ENCODE measurements at regions not wholly inside any gene's neighbourhood (a gene's known extent, or its start where the extent isn't known, plus 50 kb on each side); places are given as distances from the start of the nearest gene placed in this dataset.
"Not testable (repeated sequence)": the region's sequence is repeated elsewhere in the genome, so short reads cannot be mapped to it uniquely, and the experiment has no call there.

GRCh38 chr17:14460516-14461226 lies 159.8 kb downstream of the HS3ST3B1 start:
- no peak for DNase-seq

DNA sequence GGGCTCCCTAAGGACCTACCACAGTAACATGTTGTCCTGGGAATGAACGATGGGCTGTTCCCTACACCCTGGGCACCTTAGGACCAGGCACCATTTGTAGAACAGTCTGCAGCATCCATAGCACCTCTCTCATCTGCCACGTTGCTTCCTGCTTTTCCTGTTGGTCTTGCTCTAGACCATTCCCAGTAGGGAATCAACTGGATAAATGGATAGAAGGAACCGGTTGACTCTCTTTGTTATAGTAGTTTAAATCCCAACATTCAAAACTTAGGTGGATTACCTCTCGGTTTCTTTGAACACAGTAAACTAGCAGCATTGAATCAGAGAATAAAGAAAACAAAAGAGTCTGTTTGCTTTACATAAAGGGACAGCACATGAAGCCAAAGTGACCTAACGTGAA lies 159.1 kb downstream of the HS3ST3B1 start:
- no peak for DNase-seq

GRCh38 chr17:14458724-14459123 lies 157.8 kb downstream of the HS3ST3B1 start:
- DNase-seq: no peak

- DNase-seq: no peak
Measured at GRCh38 chr17:14454746-14455145, 153.9 kb downstream of the HS3ST3B1 start.

GRCh38 chr17:14452856-14453255 lies 152.0 kb downstream of the HS3ST3B1 start:
- no peak for DNase-seq

DNA sequence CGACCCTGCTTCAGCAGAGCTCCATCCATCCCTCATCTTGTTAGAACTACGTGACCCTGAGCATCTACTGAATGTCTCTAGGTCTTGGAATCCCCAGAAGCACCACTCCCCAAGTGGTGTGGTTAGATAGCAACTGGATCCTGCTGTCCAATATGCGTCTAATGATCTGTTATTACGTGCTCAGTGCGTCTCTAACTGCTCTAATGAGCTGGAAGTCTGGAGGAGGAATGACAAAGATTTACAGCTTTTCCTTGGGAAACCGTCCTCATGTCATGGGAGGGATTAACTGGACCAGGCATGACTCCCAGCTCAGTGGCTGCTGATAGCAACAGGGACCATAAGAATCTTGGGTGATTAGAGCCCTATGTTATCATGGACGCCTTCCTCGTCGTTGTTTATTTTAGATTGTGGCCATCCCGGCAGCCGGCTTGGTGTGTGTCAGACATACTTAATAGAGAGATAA lies 150.9 kb downstream of the HS3ST3B1 start:
- DNase-seq: no peak

DNA sequence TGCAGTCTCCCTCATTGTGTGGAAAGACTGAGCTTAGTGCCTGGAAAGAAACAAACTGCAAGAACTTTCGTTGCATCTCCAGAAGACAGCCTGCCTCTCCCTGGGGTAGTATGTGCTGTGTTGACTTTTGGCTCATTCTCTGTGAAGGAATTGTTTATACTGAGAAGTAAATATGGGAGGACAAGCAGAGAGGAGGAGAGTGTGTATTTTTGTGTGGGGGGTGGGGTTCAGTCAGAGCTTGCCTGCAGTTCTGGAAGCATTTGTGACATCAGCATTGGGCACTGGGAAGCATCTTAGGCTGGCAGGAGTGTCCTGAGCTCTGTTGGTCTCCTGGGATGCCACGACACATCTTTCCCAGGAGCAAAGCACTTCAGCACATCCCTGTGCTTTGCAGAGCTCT lies 147.9 kb downstream of the HS3ST3B1 start:
- no peak for DNase-seq

- no peak for DNase-seq
Measured at GRCh38 chr17:14446825-14447224, 145.9 kb downstream of the HS3ST3B1 start.

DNA sequence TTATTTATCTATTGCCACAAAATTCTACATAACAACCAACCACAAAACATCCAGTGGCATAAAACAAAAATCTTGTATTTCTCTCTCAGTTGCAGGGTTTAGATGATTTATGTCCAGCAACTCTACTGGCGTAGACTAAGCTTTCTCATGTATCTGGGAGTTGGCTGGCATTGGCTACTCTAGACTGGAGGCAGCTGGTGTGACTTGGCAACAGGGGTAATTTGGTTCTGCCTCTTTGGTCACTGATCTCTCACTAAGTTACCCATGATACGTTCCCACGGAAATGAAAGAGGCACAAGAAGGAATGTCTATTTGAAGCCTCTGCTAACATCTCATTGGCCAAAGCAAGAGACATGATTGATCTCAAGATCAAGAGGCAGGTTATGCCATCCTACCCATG lies 144.0 kb downstream of the HS3ST3B1 start:
- no peak for DNase-seq

DNA sequence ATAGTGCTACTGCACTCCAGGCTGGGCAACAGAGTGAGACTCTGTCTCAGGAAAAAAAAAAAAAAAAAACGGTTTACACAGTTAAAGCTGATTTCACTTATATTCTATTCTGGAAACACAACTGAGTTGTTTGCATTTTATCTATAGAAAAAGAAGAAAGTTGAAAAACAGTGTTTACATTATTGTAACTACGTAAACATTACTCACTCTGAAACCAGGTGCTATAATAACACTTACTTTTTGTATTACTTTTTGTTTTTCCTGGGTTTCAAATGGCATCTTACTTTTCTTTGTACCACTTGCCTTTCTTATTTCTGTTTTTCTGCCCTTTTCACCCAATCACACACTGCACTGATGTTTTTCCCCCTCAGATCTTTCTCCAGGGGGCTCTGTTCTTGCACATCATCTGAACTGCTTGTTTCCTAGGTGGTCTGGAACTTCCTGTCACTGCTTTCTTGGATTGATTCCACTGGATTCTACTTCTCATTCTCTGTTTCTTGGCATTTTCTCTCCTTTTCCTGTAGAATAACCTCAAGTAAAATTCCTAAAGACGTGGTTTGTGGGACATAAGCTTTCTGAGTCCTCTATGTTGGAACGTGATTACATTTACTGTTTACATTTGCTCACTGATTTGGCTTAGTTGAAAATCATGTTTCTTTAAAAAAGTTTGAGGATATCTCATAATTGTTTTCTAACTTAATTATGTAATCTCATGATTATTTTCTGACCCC lies 142.1 kb downstream of the HS3ST3B1 start:
- DNase-seq: peak; percentile 30

- no peak for DNase-seq
Measured at GRCh38 chr17:14437176-14437575, 136.3 kb downstream of the HS3ST3B1 start.

DNA sequence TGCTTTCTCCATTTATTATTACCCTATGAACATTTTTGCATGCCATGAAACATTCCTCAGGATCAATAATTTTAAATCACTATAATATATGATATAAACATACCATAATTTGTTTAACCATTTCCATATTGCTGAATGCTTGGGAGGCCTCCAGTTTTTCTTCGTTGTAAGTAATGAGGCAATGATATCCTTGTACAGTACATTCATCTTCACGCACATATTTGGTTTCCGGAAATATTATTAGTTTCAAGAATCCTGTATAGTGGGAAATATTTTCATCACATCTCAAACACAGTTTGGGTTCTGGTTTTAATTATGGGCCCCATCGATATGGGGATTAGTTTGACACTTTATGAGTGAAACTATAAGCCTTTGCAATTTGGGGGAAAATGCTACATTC lies 135.4 kb downstream of the HS3ST3B1 start:
- DNase-seq: peak; percentile 74

DNA sequence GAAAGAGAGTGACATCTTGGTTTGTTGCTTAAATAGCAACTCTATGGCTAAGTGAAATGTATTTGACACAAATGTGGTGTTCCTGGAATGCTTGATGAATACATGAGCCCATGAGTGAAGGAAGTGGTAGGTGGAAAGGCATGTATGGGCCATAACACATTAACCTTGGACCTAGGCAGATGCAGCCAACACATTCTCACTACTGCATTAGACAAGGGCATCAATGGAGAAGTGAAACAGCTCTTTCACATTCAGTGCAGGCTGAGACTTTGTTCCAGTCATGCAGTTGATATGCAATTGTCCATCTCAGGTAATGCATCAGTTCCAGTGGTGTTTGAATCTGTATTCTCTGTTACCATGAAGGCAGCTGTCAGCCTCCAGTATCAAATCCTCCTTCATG lies 133.6 kb downstream of the HS3ST3B1 start:
- DNase-seq: peak; percentile 25

- DNase-seq: no peak
Measured at GRCh38 chr17:14432079-14432478, 131.2 kb downstream of the HS3ST3B1 start.

DNA sequence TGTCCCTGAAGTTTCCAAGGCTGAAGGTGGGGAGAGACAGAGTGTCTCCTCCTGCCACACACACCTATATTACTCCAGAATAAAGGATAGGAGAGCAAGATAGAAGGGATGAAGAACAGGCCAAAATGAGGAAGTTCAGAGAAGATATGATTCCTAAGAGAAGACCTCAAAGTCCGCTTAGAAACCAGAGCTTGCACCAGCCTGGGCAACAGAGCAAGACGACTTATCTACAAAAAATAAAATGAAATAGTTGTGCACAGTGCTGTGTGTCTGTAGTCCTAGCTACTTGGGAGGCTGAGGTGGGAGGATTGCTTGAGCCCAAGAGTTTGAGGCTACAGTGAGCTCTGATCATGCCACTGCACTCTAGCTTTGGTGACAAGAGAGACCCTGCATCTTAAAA lies 128.2 kb downstream of the HS3ST3B1 start:
- DNase-seq: no peak

GRCh38 chr17:14428648-14429029 lies 127.8 kb downstream of the HS3ST3B1 start:
- DNase-seq: no peak

DNA sequence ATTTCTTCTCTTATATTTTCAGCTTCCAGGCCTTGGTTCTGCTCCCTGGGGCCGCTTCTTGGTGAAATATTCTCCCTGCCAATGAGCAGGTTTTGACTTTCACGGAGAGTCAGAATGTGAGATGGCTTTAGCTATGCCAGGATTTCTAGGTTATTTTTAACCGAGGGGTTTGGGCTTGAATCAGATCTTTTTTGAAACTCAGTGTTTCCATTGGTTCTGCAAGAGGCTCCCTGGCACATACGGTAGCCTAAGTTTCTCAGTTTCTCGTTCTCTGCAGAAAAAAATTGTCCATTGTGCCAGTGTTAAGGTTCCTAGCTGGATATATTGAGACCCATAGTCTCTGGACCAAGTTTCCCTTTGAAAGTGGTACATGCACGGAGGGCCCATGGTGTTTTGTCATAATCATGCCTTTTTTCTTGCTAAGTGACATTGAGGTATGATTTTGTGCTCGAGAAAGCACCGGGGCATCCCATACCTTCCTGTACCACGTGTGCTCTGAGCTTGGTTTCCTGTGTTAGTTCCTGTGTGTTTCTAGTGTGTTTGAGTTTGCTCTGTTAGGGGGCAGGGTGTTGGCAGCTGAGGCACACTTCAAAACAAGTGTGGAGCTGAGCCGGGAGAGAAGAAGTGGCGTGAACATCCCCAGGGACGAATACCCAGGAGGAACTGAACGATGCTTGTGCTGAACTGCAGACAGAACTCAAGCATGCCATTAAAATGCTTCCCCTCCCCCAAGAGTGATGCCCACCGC lies 127.2 kb downstream of the HS3ST3B1 start:
- no peak for DNase-seq

GRCh38 chr17:14423156-14423555 lies 122.3 kb downstream of the HS3ST3B1 start:
- not testable (repeated sequence) for DNase-seq

DNA sequence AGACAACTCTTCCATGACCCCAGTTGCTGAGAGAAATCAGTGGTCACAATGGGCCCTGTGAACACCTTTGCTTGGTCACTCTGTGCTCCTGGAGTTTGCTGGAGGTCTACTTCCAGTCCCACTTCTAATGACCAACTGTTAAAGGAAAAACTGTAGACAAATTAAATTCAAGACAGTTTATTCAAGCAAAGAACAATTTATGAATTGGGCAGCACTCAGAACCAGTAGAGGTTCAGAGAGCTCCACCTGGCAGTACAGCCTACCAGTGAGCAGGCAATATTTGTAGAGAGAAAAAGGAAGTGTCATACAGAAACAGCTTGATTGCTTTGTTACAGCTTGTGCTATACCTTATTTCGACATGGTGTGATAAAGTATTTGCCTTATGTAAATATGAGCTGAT lies 116.5 kb downstream of the HS3ST3B1 start:
- DNase-seq: no peak

- no peak for DNase-seq
Measured at GRCh38 chr17:14409292-14409691, 108.4 kb downstream of the HS3ST3B1 start.

DNA sequence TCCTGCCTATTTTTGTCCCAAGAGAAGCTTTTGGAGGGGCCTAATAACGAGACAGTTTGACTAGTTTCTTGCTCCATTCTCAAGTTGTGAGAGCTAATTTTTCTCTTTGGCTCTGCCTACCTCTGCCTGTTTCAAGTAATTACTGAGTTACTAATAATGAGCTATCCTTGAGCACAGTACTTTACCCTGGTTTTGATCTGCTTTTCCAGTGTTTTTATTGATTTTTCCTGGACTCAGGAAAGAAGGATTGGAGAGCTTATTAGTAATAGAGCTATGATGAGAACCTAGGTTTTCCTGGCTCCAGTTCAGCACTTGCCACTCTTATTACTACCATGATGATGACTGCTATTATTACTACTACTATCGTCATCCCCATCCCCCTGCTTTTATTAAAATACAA lies 106.7 kb downstream of the HS3ST3B1 start:
- no peak for DNase-seq

- no peak for DNase-seq
Measured at GRCh38 chr17:14405189-14405588, 104.3 kb downstream of the HS3ST3B1 start.
